ENCODE measurements at regions not wholly inside any gene's neighbourhood (a gene's known extent, or its start where the extent isn't known, plus 50 kb on each side); places are given as distances from the start of the nearest gene placed in this dataset.

DNA sequence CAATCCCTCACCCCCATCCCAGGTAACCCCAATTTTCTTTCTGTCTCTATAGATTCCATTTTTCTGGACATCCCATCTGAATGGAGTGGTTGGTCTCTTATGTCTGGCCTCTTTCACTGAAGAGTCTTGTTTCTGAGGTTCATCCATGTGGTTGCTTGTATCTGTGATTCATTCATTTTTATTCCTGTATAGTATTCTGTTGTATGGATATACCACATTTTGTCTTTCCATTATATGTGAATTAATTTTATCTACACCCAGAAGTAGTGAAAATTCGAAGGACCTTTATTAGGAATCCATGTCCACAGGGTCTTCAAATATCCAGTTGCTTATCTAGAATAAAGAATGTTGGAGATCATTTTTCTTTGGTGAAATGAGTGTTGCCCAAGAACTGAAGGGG is 207.6 kb upstream of the MSX2 start:
- H3K27ac ChIP-seq (ENCODE audit: low read depth, low read length), result no peak overlapping the region
- H3K36me3 ChIP-seq (ENCODE audit: control insufficient read depth in 5 of 5, insufficient read depth in 5 of 5, low read length in 5 of 5), result no peaks in the 10 kb centered on the region
- H3K9ac ChIP-seq (ENCODE audit: low read length in 5 of 5), result no peak overlapping the region
- H3K4me1 ChIP-seq (ENCODE audit: control insufficient read depth in 5 of 5, insufficient read depth in 5 of 5, low read length in 5 of 5), result peaks cover 0 to 6% (median 0%) of the 10 kb centered on the region in 5 donors
- peaks cover 0 to 2% (median 0%) of the 10 kb centered on the region in 5 donors for H3K9me3 ChIP-seq (ENCODE audit: control insufficient read depth in 5 of 5, low read length in 5 of 5)
- H3K4me3 ChIP-seq (ENCODE audit: low read depth in 1 of 5, low read length in 5 of 5), result no peak overlapping the region
- peaks cover 0 to 20% (median 8%) of the 10 kb centered on the region in 5 donors for H3K27me3 ChIP-seq (ENCODE audit: control insufficient read depth in 5 of 5, insufficient read depth in 4 of 5, low read length in 5 of 5)

- Histone ChIP-seq H3K4me3 (ENCODE audit: low read depth in 1 of 5, low read length in 5 of 5) (no peak overlapping the region), H3K9me3 (ENCODE audit: control insufficient read depth in 5 of 5, low read length in 5 of 5) (peaks cover 0 to 2% (median 0%) of the 10 kb centered on the region in 5 donors), H3K9ac (ENCODE audit: low read length in 5 of 5) (no peak overlapping the region), H3K27ac (ENCODE audit: low read depth, low read length) (no peak overlapping the region), H3K27me3 (ENCODE audit: control insufficient read depth in 5 of 5, insufficient read depth in 4 of 5, low read length in 5 of 5) (peaks cover 0 to 20% (median 6%) of the 10 kb centered on the region in 5 donors), H3K36me3 (ENCODE audit: control insufficient read depth in 5 of 5, insufficient read depth in 5 of 5, low read length in 5 of 5) (no peaks in the 10 kb centered on the region), H3K4me1 (ENCODE audit: control insufficient read depth in 5 of 5, insufficient read depth in 5 of 5, low read length in 5 of 5) (no peaks in the 10 kb centered on the region)
These were observed 205.9 kb upstream of the MSX2 start for GRCh38 chr5:174518512-174518911.

GRCh38 chr5:174520420-174521396 is 203.7 kb upstream of the MSX2 start:
- Histone ChIP-seq H3K36me3 (ENCODE audit: control insufficient read depth in 5 of 5, insufficient read depth in 5 of 5, low read length in 5 of 5) (no peaks in the 10 kb centered on the region), H3K27me3 (ENCODE audit: control insufficient read depth in 5 of 5, insufficient read depth in 4 of 5, low read length in 5 of 5) (peaks cover 2 to 20% (median 6%) of the 10 kb centered on the region in 5 donors), H3K9me3 (ENCODE audit: control insufficient read depth in 5 of 5, low read length in 5 of 5) (peaks cover 0 to 2% (median 0%) of the 10 kb centered on the region in 5 donors), H3K9ac (ENCODE audit: low read length in 5 of 5) (no peak overlapping the region), H3K27ac (ENCODE audit: low read depth, low read length) (no peak overlapping the region), H3K4me1 (ENCODE audit: control insufficient read depth in 5 of 5, insufficient read depth in 5 of 5, low read length in 5 of 5) (no peaks in the 10 kb centered on the region), H3K4me3 (ENCODE audit: low read depth in 1 of 5, low read length in 5 of 5) (no peak overlapping the region)

- H3K36me3 ChIP-seq (ENCODE audit: control insufficient read depth in 5 of 5, insufficient read depth in 5 of 5, low read length in 5 of 5), result no peaks in the 10 kb centered on the region
- H3K27ac ChIP-seq (ENCODE audit: low read depth, low read length), result no peak overlapping the region
- no peaks in the 10 kb centered on the region for H3K4me1 ChIP-seq (ENCODE audit: control insufficient read depth in 5 of 5, insufficient read depth in 5 of 5, low read length in 5 of 5)
- peaks cover 3 to 20% (median 6%) of the 10 kb centered on the region in 5 donors for H3K27me3 ChIP-seq (ENCODE audit: control insufficient read depth in 5 of 5, insufficient read depth in 4 of 5, low read length in 5 of 5)
- H3K9ac ChIP-seq (ENCODE audit: low read length in 5 of 5), result no peak overlapping the region
- H3K4me3 ChIP-seq (ENCODE audit: low read depth in 1 of 5, low read length in 5 of 5), result no peak overlapping the region
- H3K9me3 ChIP-seq (ENCODE audit: control insufficient read depth in 5 of 5, low read length in 5 of 5), result peaks cover 0 to 2% (median 0%) of the 10 kb centered on the region in 5 donors
These were observed 202.9 kb upstream of the MSX2 start for GRCh38 chr5:174521449-174521848.

DNA sequence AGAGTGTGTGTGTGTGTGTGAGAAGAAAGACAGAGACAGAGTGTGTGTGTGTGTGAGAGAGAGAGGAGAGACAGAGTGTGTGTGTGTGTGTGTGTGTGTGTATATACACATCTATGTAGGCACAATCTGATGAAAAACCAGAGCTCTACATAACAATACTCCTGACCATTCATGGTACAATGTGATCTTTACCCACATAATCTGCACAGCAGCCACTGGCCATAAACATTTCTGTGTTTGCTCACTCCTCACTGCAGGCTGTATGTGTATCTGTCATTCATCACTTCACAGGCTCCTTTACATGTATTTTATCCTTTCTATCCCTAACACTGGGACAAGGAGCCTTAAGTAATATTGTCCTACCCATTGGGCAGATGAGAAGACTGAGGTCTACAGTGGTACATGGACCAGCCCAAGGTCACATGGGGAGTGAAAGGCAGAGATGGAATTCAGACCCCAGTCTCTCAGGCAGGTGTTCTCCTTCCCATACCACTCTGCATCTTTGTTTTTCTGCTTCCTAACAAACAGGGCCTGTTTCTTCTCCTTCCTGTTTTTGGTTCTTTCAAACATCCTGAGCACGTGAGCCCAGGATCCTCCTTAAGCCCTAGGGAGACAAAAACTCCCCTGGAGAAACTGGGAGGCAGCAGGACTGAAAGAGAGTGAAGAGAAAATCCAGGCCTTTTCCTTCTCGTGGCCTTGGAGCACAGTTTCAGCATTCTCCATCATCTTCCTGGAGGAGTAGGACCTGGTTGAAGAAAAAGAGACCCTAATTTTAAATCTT is 201.7 kb upstream of the MSX2 start:
- H3K4me3 ChIP-seq (ENCODE audit: low read depth in 1 of 5, low read length in 5 of 5), result no peak overlapping the region
- no peaks in the 10 kb centered on the region for H3K4me1 ChIP-seq (ENCODE audit: control insufficient read depth in 5 of 5, insufficient read depth in 5 of 5, low read length in 5 of 5)
- no peak overlapping the region for H3K9ac ChIP-seq (ENCODE audit: low read length in 5 of 5)
- peaks cover 2 to 15% (median 6%) of the 10 kb centered on the region in 5 donors for H3K27me3 ChIP-seq (ENCODE audit: control insufficient read depth in 5 of 5, insufficient read depth in 4 of 5, low read length in 5 of 5)
- no peak overlapping the region for H3K27ac ChIP-seq (ENCODE audit: low read depth, low read length)
- no peaks in the 10 kb centered on the region for H3K36me3 ChIP-seq (ENCODE audit: control insufficient read depth in 5 of 5, insufficient read depth in 5 of 5, low read length in 5 of 5)
- no peaks in the 10 kb centered on the region for H3K9me3 ChIP-seq (ENCODE audit: control insufficient read depth in 5 of 5, low read length in 5 of 5)

DNA sequence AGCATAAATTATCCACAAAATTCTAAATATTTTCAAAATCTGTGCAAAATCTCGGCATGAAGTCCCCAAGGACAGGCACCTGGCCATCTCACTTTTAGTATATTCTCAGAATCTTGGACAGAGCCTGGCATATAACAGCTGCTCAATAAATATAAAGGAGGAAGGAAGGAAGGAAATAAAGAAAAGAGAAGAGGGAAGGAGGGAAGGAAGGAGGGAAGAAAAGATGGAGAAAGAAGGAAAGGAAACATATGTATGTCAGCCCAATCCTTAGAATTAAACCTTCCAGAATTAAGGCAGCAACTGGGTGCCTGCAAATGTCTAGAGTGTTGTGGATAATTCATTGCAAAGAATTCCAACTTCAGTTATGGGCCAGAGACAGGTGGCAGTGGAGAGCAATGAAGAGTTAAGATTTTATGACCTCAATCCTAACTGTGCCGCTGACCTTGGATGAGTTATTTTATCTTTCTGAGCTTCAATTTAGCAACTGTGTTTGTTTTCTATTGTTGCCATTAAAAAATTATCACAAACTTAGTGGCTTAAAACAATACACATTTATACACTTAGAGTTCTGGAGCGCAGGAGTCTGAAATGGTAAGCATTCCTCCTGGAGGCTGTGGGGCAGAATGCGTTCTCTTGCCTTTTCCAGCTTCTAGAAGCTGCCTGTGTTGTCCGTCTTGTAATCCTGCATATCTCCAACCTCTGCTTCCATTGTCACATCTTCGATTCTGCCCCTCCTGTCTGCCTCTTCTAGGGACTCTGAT is 200.9 kb upstream of the MSX2 start:
- Histone ChIP-seq H3K4me3 (ENCODE audit: low read depth in 1 of 5, low read length in 5 of 5) (no peak overlapping the region), H3K4me1 (ENCODE audit: control insufficient read depth in 5 of 5, insufficient read depth in 5 of 5, low read length in 5 of 5) (no peaks in the 10 kb centered on the region), H3K27me3 (ENCODE audit: control insufficient read depth in 5 of 5, insufficient read depth in 4 of 5, low read length in 5 of 5) (peaks cover 0 to 12% (median 6%) of the 10 kb centered on the region in 5 donors), H3K36me3 (ENCODE audit: control insufficient read depth in 5 of 5, insufficient read depth in 5 of 5, low read length in 5 of 5) (no peaks in the 10 kb centered on the region), H3K9me3 (ENCODE audit: control insufficient read depth in 5 of 5, low read length in 5 of 5) (no peaks in the 10 kb centered on the region), H3K27ac (ENCODE audit: low read depth, low read length) (no peak overlapping the region), H3K9ac (ENCODE audit: low read length in 5 of 5) (no peak overlapping the region)

GRCh38 chr5:174524351-174524750 is 200.0 kb upstream of the MSX2 start:
- Histone ChIP-seq H3K9ac (ENCODE audit: low read length in 5 of 5) (no peak overlapping the region), H3K27me3 (ENCODE audit: control insufficient read depth in 5 of 5, insufficient read depth in 4 of 5, low read length in 5 of 5) (peaks cover 0 to 11% (median 6%) of the 10 kb centered on the region in 5 donors), H3K9me3 (ENCODE audit: control insufficient read depth in 5 of 5, low read length in 5 of 5) (no peaks in the 10 kb centered on the region), H3K27ac (ENCODE audit: low read depth, low read length) (no peak overlapping the region), H3K4me1 (ENCODE audit: control insufficient read depth in 5 of 5, insufficient read depth in 5 of 5, low read length in 5 of 5) (no peaks in the 10 kb centered on the region), H3K36me3 (ENCODE audit: control insufficient read depth in 5 of 5, insufficient read depth in 5 of 5, low read length in 5 of 5) (no peaks in the 10 kb centered on the region), H3K4me3 (ENCODE audit: low read depth in 1 of 5, low read length in 5 of 5) (no peak overlapping the region)

GRCh38 chr5:174526177-174526576 is 198.2 kb upstream of the MSX2 start:
- H3K9me3 ChIP-seq (ENCODE audit: control insufficient read depth in 5 of 5, low read length in 5 of 5), result no peaks in the 10 kb centered on the region
- H3K9ac ChIP-seq (ENCODE audit: low read length in 5 of 5), result no peak overlapping the region
- peaks cover 0 to 3% (median 0%) of the 10 kb centered on the region in 5 donors for H3K27me3 ChIP-seq (ENCODE audit: control insufficient read depth in 5 of 5, insufficient read depth in 4 of 5, low read length in 5 of 5)
- H3K36me3 ChIP-seq (ENCODE audit: control insufficient read depth in 5 of 5, insufficient read depth in 5 of 5, low read length in 5 of 5), result no peaks in the 10 kb centered on the region
- H3K27ac ChIP-seq (ENCODE audit: low read depth, low read length), result no peak overlapping the region
- H3K4me1 ChIP-seq (ENCODE audit: control insufficient read depth in 5 of 5, insufficient read depth in 5 of 5, low read length in 5 of 5), result no peaks in the 10 kb centered on the region
- H3K4me3 ChIP-seq (ENCODE audit: low read depth in 1 of 5, low read length in 5 of 5), result no peak overlapping the region

GRCh38 chr5:174527916-174528540 is 196.4 kb upstream of the MSX2 start:
- Histone ChIP-seq H3K36me3 (ENCODE audit: control insufficient read depth in 5 of 5, insufficient read depth in 5 of 5, low read length in 5 of 5) (no peaks in the 10 kb centered on the region), H3K27me3 (ENCODE audit: control insufficient read depth in 5 of 5, insufficient read depth in 4 of 5, low read length in 5 of 5) (peaks cover 0 to 3% (median 0%) of the 10 kb centered on the region in 5 donors), H3K9ac (ENCODE audit: low read length in 5 of 5) (no peak overlapping the region), H3K27ac (ENCODE audit: low read depth, low read length) (no peak overlapping the region), H3K4me1 (ENCODE audit: control insufficient read depth in 5 of 5, insufficient read depth in 5 of 5, low read length in 5 of 5) (peaks cover 0 to 12% (median 10%) of the 10 kb centered on the region in 5 donors), H3K4me3 (ENCODE audit: low read depth in 1 of 5, low read length in 5 of 5) (no peak overlapping the region), H3K9me3 (ENCODE audit: control insufficient read depth in 5 of 5, low read length in 5 of 5) (no peaks in the 10 kb centered on the region)
